ENCODE measurements at regions not wholly inside any gene's neighbourhood (a gene's known extent, or its start where the extent isn't known, plus 50 kb on each side); places are given as distances from the start of the nearest gene placed in this dataset.

DNA sequence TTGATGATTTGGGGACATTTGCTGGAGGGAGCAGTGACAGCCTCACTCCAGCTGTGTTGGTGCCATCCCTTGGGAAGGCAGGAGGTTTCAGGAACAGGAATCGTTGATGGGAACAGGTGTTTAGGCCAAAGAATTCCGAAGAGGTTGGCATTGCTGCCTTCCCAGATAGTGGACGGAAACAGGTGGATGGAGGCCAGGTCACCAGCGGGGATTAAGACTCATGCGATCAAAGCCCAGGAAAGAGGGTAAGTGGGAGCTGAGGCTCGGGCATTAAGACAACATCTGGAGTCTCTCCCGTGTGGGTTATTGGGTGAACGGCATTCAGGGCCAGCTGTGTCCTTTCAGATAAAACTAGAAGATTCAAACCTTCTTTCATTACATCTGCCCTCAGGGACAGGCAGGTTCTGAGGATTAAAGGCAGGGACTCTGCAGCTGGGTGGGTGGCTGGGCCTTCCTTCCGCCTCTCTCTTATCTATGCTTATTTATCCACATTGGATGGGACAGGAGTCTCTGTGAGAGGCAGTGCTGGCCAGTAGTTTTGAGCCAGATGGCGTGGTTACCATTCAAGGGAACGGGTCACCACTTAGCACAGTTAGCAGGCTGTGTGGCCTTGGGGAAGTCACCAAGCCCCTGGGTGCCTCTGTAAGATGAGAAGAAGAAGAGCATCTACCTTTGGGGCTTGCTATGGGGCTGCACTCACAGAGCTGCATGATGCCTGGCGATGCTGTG is 67.6 kb downstream of the INSIG1 start:
- DNase-seq (ENCODE audit: low spot score), result no peak
- Histone ChIP-seq H3K27ac (no peak overlapping the region), H3K4me3 (no peak overlapping the region)
- TF ChIP-seq, protein P1, sequence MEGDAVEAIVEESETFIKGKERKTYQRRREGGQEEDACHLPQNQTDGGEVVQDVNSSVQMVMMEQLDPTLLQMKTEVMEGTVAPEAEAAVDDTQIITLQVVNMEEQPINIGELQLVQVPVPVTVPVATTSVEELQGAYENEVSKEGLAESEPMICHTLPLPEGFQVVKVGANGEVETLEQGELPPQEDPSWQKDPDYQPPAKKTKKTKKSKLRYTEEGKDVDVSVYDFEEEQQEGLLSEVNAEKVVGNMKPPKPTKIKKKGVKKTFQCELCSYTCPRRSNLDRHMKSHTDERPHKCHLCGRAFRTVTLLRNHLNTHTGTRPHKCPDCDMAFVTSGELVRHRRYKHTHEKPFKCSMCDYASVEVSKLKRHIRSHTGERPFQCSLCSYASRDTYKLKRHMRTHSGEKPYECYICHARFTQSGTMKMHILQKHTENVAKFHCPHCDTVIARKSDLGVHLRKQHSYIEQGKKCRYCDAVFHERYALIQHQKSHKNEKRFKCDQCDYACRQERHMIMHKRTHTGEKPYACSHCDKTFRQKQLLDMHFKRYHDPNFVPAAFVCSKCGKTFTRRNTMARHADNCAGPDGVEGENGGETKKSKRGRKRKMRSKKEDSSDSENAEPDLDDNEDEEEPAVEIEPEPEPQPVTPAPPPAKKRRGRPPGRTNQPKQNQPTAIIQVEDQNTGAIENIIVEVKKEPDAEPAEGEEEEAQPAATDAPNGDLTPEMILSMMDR (IDR thresholded peaks at IDR 0.05), result no peak

DNA sequence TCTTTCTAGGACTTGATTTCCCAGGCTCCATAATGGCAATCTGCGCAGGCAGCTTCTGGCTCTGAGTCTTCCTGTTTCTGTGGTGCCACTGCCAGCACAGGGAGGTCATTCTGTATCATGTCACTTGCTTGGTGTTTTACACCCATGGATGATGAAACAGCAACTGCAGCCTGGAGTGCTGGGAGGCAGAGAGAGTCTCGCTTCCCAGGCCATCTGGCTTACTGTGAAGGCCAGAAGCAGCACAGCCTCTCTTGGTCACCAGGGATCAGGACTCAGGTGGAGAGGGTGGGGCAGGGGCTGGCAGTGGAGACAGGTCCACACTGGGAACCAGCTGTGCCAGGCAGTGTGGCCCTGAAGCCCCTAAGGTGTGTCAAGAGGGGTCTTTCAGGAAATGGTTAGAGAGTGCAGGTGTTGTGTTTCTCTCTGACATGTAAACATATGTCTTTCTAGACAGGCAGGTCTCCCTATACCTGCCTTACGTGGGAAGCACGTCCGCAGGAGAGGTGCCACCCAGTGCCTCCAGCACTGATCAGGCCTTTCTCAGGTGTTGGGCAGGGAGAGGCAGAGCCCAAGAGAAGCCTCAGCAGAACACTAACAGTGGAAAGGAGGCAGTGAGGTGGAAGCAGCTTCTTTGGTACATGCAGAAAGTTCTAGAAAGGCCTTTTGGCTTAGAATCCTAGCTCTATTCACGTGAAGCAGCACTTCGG is 71.4 kb downstream of the INSIG1 start:
- TF ChIP-seq, protein P1 (IDR thresholded peaks at IDR 0.05), result no peak
- DNase-seq (ENCODE audit: low spot score), result no peak
- Histone ChIP-seq H3K4me3 (no peak overlapping the region), H3K27ac (no peak overlapping the region)

DNA sequence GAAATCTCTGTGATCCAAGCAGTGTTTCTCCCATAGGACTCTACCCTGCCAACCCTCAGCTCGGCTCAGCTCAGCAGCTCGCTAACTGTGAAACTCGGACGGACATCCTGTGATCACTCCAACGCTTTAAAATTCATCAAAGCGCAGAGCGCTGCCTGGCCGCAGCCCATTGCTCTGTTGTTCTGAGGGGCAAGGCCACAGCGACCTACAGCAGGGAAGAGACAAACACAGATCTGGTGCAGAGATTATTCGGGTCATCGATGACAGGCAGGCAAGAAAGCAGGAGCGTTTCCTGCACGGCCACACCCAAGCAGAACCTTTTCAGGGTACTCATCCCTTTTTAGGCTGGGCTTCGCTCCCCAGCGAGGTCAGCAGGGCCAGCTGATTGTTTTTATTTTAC is 72.1 kb downstream of the INSIG1 start:
- Histone ChIP-seq H3K27ac (no peak overlapping the region), H3K4me3 (no peak overlapping the region)
- TF ChIP-seq, protein P1 (IDR thresholded peaks at IDR 0.05), result no peak
- no peak for DNase-seq (ENCODE audit: low spot score)

DNA sequence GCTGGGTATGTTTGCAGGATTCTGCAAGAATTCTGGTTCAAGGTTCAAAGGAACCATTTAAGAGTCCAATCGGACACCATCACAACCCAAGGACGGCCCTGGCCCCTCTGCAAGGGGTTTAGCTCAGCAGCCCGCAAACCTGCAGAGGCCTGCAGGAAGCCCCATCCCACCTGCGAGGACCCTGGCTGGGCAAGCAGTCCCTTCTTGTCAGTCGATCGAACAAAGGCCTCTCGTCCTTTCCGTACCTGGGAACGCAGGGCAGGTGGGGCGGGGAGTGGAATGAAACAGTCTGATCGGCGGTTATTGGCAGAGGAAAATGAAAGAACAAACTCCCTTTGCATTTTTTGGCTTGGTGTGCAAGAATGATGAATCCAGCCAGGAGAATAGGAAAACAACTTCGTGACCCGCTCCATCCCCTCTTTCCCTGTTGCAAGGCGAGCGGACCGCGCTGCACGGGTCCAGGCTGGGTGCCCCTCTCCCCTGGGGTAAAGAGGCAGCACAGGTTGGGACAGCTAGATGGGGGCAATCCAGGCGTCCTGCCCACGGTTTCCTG is 73.7 kb downstream of the INSIG1 start:
- TF ChIP-seq, protein P1 (IDR thresholded peaks at IDR 0.05), result no peak
- Histone ChIP-seq H3K27ac (no peak overlapping the region), H3K4me3 (no peak overlapping the region)
- DNase-seq (ENCODE audit: low spot score), result no peak

DNA sequence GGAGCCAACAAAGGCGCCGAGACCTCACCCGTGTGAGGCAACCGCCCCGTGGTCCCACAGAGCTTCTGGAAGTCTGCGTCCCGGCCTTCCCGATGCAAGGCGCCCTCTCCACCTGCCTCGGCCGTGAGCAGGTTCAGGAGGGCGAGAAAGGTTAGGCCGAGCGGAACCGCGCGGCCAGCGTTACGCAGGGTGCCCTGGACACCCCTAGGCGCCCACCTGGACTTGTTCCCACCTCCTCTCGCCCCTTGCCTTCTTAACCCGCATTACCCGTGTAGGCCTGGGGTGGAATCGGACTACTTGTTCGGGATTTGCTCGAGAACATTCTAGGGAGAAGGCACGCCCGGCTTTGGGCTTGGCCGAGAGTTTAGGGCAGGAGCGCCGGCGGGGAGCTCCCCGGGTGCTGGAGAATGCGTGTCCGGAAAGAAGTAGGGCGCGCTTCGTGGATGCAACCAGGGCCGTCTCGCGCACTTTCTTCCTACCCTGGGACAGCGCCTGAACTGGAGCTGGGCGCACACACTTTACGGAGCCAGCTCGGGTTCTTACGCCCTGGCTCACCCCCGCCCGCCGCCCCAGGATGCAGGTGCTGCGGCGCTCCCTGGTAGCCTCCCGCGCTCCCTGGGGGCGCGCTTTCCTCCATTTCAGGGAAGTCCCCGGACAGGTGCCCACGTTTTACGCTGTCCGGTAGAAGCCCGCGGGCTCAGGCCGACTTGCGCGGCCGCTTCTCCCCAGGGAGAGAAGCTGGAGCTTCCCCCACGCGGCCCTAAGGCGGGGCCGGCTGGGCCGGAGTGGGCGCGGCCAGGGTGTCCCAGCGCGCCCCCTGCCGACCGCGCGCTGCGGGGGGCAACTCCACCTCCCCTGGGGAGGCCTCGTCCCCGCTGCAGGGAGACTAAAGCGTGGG is 74.5 kb downstream of the INSIG1 start:
- no peak for DNase-seq (ENCODE audit: low spot score)
- Histone ChIP-seq H3K27ac (no peak overlapping the region), H3K4me3 (peak overlapping the region; percentile 59)
- TF ChIP-seq, protein P1 (IDR thresholded peaks at IDR 0.05), result no peak

DNA sequence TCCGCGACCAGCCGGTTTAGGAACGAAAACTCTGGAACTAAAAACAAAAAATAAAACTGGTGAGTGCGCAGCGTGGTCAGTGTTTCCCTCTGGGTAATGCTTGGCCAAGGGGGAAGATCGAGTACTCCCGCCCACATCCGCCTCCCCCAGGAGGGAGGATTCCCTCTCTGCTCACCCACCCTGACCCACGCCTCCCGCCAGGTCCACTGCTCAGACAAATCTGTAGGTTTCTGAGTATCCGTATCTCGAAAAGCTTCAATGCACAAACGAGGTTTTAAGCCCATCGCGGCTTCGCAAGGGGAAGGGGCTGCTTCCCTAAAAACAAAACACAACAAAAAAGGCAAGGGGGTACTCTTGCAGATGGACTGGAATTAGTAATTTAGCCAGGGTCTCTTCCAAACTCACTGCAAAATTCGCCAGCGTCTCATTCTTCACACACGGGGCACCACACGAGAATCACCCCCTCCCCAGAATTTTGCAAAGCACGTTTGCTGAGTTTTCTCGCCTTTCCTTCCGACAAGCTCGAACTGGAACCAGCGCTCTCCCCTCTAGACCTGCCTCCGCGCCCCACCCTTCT is 75.2 kb downstream of the INSIG1 start:
- no peak overlapping the region for H3K27ac ChIP-seq
- DNase-seq (ENCODE audit: low spot score), result no peak
- TF ChIP-seq, protein P1 (IDR thresholded peaks at IDR 0.05), result no peak
- H3K4me3 ChIP-seq, result peak overlapping the region; percentile 59

All from coronary artery (tissue), 2 donors.